ENCODE measurements at regions not wholly inside any gene's neighbourhood (a gene's known extent, or its start where the extent isn't known, plus 50 kb on each side); places are given as distances from the start of the nearest gene placed in this dataset.
"Not testable (repeated sequence)": the region's sequence is repeated elsewhere in the genome, so short reads cannot be mapped to it uniquely, and the experiment has no call there.

- H3K27ac ChIP-seq (ENCODE audit: low read length), result no peak overlapping the region
- no peak overlapping the region for H3K9ac ChIP-seq (ENCODE audit: low read length)
- no peaks in the 10 kb centered on the region for H3K27me3 ChIP-seq (ENCODE audit: control insufficient read depth, insufficient read depth, low read length)
Measured at GRCh38 chrX:139020801-139021200, 309.3 kb upstream of the FGF13 start.

DNA sequence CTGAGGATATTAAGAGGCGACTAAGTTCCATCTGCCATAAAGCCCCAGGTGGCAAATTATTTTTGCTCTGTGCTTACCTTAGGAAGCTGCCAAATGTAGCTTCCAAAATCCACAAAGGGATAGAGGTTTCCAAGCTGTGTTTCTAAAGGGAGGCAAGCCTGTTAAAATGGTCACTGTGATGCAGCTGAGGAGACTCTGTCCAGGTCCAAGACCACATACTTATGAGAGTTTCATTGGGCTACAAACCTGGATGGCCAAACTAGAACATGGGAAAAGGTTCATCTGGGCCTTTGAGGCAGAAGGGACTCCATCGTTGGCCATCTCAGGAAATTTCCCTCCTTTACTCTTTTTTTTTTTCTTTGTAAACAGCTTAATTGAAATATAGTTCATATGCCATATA lies 306.9 kb upstream of the FGF13 start:
- no peaks in the 10 kb centered on the region for H3K36me3 ChIP-seq (ENCODE audit: control insufficient read depth, low read depth, low read length)
- no peak overlapping the region for H3K4me3 ChIP-seq (ENCODE audit: low read length)
- peaks cover 22% of the 10 kb centered on the region for H3K9me3 ChIP-seq (ENCODE audit: control insufficient read depth, low read depth, low read length)
- H3K9ac ChIP-seq (ENCODE audit: low read length), result no peak overlapping the region
- H3K4me1 ChIP-seq (ENCODE audit: control insufficient read depth, low read depth, low read length), result no peaks in the 10 kb centered on the region
- H3K27me3 ChIP-seq (ENCODE audit: control insufficient read depth, insufficient read depth, low read length), result no peaks in the 10 kb centered on the region
- no peak overlapping the region for H3K27ac ChIP-seq (ENCODE audit: low read length)

More at GRCh38 chrX:139020801-139021200, 309.3 kb upstream of the FGF13 start:
- H3K4me1 ChIP-seq (ENCODE audit: control insufficient read depth, low read depth, low read length), result no peaks in the 10 kb centered on the region
- no peak overlapping the region for H3K4me3 ChIP-seq (ENCODE audit: low read length)
- H3K9me3 ChIP-seq (ENCODE audit: control insufficient read depth, low read depth, low read length), result peaks cover 18% of the 10 kb centered on the region
- no peaks in the 10 kb centered on the region for H3K36me3 ChIP-seq (ENCODE audit: control insufficient read depth, low read depth, low read length)

- Histone ChIP-seq H3K9ac (ENCODE audit: low read length) (no peak overlapping the region), H3K4me3 (ENCODE audit: low read length) (no peak overlapping the region), H3K9me3 (ENCODE audit: control insufficient read depth, low read depth, low read length) (peaks cover 29% of the 10 kb centered on the region), H3K36me3 (ENCODE audit: control insufficient read depth, low read depth, low read length) (no peaks in the 10 kb centered on the region), H3K27ac (ENCODE audit: low read length) (no peak overlapping the region), H3K4me1 (ENCODE audit: control insufficient read depth, low read depth, low read length) (no peaks in the 10 kb centered on the region), H3K27me3 (ENCODE audit: control insufficient read depth, insufficient read depth, low read length) (no peaks in the 10 kb centered on the region)
Measured at GRCh38 chrX:139015627-139016026, 304.1 kb upstream of the FGF13 start.

DNA sequence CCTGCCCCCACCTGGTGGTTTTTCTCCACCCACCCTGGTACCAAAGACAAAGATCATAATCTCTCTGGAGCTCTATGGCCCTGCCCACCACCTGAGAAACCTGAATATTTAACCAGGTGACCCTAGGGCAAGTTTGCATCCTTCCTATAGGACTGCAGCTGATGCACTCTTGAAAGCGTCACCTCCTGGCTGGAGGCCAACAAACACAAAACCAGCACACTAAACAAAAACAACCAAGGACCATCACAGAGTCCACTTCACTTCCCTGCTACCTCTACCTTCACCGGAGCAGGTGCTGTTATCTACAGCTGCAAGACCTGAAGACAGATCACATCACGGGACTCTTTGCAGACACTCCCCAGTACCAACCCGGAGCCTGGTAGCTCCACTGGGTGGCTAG lies 296.7 kb upstream of the FGF13 start:
- no peak overlapping the region for H3K4me3 ChIP-seq (ENCODE audit: low read length)
- H3K9me3 ChIP-seq (ENCODE audit: control insufficient read depth, low read depth, low read length), result peaks cover 8% of the 10 kb centered on the region
- H3K36me3 ChIP-seq (ENCODE audit: control insufficient read depth, low read depth, low read length), result no peaks in the 10 kb centered on the region
- H3K27ac ChIP-seq (ENCODE audit: low read length), result no peak overlapping the region
- no peak overlapping the region for H3K9ac ChIP-seq (ENCODE audit: low read length)
- H3K4me1 ChIP-seq (ENCODE audit: control insufficient read depth, low read depth, low read length), result no peaks in the 10 kb centered on the region
- no peaks in the 10 kb centered on the region for H3K27me3 ChIP-seq (ENCODE audit: control insufficient read depth, insufficient read depth, low read length)

GRCh38 chrX:139003856-139004527 lies 292.5 kb upstream of the FGF13 start:
- not testable (repeated sequence) for H3K27me3 ChIP-seq (ENCODE audit: control insufficient read depth, insufficient read depth, low read length); H3K9me3 ChIP-seq (ENCODE audit: control insufficient read depth, low read depth, low read length); H3K4me1 ChIP-seq (ENCODE audit: control insufficient read depth, low read depth, low read length); H3K4me3 ChIP-seq (ENCODE audit: low read length); H3K27ac ChIP-seq (ENCODE audit: low read length); H3K9ac ChIP-seq (ENCODE audit: low read length); H3K36me3 ChIP-seq (ENCODE audit: control insufficient read depth, low read depth, low read length)

- H3K9me3 ChIP-seq (ENCODE audit: control insufficient read depth, low read depth, low read length), result peaks cover 3% of the 10 kb centered on the region
- H3K27ac ChIP-seq (ENCODE audit: low read length), result no peak overlapping the region
- H3K9ac ChIP-seq (ENCODE audit: low read length), result no peak overlapping the region
Measured at GRCh38 chrX:139002319-139002718, 290.8 kb upstream of the FGF13 start.

DNA sequence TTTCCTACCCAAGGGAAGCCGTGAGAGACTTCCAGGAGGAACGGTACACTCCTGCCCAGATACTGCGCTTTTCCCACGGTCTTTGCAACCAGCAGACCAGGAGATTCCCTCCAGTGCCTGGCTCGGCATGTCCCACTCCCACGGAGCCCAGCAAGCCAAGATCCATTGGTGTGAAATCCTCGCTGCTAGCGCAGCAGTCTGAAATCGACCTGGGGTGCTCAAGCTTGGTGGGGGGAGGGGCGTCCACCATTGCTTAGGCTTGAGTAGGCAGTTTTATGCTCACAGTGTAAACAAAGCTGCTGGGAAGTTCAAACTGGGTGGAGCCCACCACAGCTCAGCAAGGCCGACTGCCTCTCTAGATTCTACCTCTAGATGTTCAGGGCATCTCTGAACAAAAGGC lies 284.8 kb upstream of the FGF13 start:
- Histone ChIP-seq H3K27me3 (ENCODE audit: control insufficient read depth, insufficient read depth, low read length) (no peaks in the 10 kb centered on the region), H3K36me3 (ENCODE audit: control insufficient read depth, low read depth, low read length) (no peaks in the 10 kb centered on the region), H3K9ac (ENCODE audit: low read length) (no peak overlapping the region), H3K4me3 (ENCODE audit: low read length) (no peak overlapping the region), H3K9me3 (ENCODE audit: control insufficient read depth, low read depth, low read length) (peaks cover 9% of the 10 kb centered on the region), H3K4me1 (ENCODE audit: control insufficient read depth, low read depth, low read length) (no peaks in the 10 kb centered on the region), H3K27ac (ENCODE audit: low read length) (no peak overlapping the region)

More at GRCh38 chrX:139002319-139002718, 290.8 kb upstream of the FGF13 start:
- Histone ChIP-seq H3K27me3 (ENCODE audit: control insufficient read depth, insufficient read depth, low read length) (no peaks in the 10 kb centered on the region), H3K36me3 (ENCODE audit: control insufficient read depth, low read depth, low read length) (no peaks in the 10 kb centered on the region), H3K4me3 (ENCODE audit: low read length) (no peak overlapping the region), H3K4me1 (ENCODE audit: control insufficient read depth, low read depth, low read length) (no peaks in the 10 kb centered on the region)

DNA sequence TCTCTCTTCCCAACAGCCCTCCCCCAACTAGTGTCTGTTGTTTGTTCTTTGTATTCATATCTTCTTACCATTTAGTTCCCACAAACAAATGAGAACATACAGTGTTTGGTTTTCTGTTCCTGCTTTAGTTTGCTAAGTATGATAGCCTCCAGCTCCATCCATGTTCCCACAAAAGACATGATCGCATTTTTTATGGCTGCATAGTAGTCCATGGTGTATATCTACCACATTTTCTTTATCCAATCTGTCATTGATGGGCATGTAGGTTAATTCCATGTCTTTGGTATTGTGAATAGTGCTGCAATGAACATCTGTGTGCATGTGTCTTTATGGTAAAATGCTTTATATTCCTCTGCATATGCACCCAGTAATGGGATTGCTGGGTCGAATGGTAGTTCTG lies 283.9 kb upstream of the FGF13 start:
- Histone ChIP-seq H3K27me3 (ENCODE audit: control insufficient read depth, insufficient read depth, low read length) (no peaks in the 10 kb centered on the region), H3K4me1 (ENCODE audit: control insufficient read depth, low read depth, low read length) (no peaks in the 10 kb centered on the region), H3K9me3 (ENCODE audit: control insufficient read depth, low read depth, low read length) (peaks cover 9% of the 10 kb centered on the region), H3K27ac (ENCODE audit: low read length) (no peak overlapping the region), H3K9ac (ENCODE audit: low read length) (no peak overlapping the region), H3K36me3 (ENCODE audit: control insufficient read depth, low read depth, low read length) (no peaks in the 10 kb centered on the region), H3K4me3 (ENCODE audit: low read length) (no peak overlapping the region)

DNA sequence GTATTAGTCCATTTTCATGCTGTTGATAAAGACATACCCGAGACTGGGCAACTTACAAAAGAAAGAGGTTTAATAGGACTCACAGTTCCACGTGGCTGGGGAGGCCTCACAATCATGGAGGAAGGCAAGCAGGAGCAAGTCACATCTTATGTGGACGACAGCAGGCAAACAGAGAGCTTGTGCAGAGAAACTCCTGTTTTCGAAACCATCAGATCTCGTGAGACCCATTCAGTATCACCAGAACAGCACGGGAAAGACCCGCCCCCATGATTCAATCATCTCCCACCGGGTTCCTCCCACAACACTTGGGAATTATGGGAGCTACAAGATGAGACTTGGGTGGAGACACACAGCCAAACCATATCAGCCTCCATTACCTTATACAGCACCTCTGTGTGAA lies 278.9 kb upstream of the FGF13 start:
- not testable (repeated sequence) for H3K36me3 ChIP-seq (ENCODE audit: control insufficient read depth, low read depth, low read length); H3K27ac ChIP-seq (ENCODE audit: low read length); H3K4me3 ChIP-seq (ENCODE audit: low read length); H3K9ac ChIP-seq (ENCODE audit: low read length); H3K27me3 ChIP-seq (ENCODE audit: control insufficient read depth, insufficient read depth, low read length); H3K4me1 ChIP-seq (ENCODE audit: control insufficient read depth, low read depth, low read length)
- H3K9me3 ChIP-seq (ENCODE audit: control insufficient read depth, low read depth, low read length), result peaks cover 11% of the 10 kb centered on the region

- Histone ChIP-seq H3K4me3 (ENCODE audit: low read length) (no peak overlapping the region), H3K9me3 (ENCODE audit: control insufficient read depth, low read depth, low read length) (peaks cover 17% of the 10 kb centered on the region), H3K4me1 (ENCODE audit: control insufficient read depth, low read depth, low read length) (peaks cover 5% of the 10 kb centered on the region), H3K27me3 (ENCODE audit: control insufficient read depth, insufficient read depth, low read length) (no peaks in the 10 kb centered on the region), H3K36me3 (ENCODE audit: control insufficient read depth, low read depth, low read length) (no peaks in the 10 kb centered on the region), H3K9ac (ENCODE audit: low read length) (no peak overlapping the region), H3K27ac (ENCODE audit: low read length) (no peak overlapping the region)
Measured at GRCh38 chrX:138986866-138987265, 275.3 kb upstream of the FGF13 start.

DNA sequence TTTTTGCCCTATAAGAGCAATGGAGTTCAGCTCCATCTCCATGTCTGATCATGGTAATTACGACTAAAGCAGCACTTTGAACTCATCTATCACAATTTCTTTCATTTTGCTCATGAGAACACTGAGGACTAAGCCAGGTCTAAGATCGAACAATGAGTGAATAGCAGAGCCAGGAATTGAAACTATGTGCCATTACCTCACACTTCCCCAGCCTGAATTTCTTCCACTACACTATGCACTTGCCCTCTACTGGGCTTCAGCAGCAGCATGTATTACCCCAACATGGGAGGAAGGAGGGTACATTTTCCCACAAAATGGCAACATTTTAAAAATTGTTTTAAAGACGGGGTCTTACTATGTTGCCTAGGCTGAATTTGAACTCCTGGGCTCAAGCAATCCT lies 274.7 kb upstream of the FGF13 start:
- Histone ChIP-seq H3K9ac (ENCODE audit: low read length) (no peak overlapping the region), H3K4me1 (ENCODE audit: control insufficient read depth, low read depth, low read length) (peaks cover 5% of the 10 kb centered on the region), H3K9me3 (ENCODE audit: control insufficient read depth, low read depth, low read length) (peaks cover 16% of the 10 kb centered on the region), H3K27me3 (ENCODE audit: control insufficient read depth, insufficient read depth, low read length) (no peaks in the 10 kb centered on the region), H3K27ac (ENCODE audit: low read length) (no peak overlapping the region), H3K36me3 (ENCODE audit: control insufficient read depth, low read depth, low read length) (no peaks in the 10 kb centered on the region), H3K4me3 (ENCODE audit: low read length) (no peak overlapping the region)

DNA sequence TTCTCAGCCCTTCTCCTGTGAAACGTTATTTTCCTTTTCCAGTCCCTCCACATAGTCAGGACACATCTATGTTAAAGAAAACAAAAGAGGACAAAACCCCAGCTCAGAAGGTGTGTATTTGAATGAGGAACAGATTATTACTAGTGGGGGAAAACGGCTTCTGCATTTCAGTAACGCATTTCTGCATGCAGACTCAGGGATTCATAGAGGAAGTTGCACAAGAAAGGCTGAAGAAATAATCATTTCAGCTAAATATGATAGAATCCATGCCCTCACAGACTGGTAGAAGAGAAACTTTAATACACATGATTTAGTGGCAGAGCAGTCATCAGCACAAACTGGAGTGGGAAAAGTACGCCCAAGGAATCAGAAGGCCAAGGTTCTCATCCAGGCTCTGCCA lies 270.8 kb upstream of the FGF13 start:
- H3K9me3 ChIP-seq (ENCODE audit: control insufficient read depth, low read depth, low read length), result peaks cover 30% of the 10 kb centered on the region
- no peak overlapping the region for H3K27ac ChIP-seq (ENCODE audit: low read length)
- H3K4me1 ChIP-seq (ENCODE audit: control insufficient read depth, low read depth, low read length), result no peaks in the 10 kb centered on the region
- no peaks in the 10 kb centered on the region for H3K27me3 ChIP-seq (ENCODE audit: control insufficient read depth, insufficient read depth, low read length)
- no peak overlapping the region for H3K9ac ChIP-seq (ENCODE audit: low read length)
- H3K4me3 ChIP-seq (ENCODE audit: low read length), result no peak overlapping the region
- H3K36me3 ChIP-seq (ENCODE audit: control insufficient read depth, low read depth, low read length), result no peaks in the 10 kb centered on the region
